OCI-LY1 (cell line): ENCODE measurements at regions not wholly inside any gene's neighbourhood (a gene's known extent, or its start where the extent isn't known, plus 50 kb on each side); places are given as distances from the start of the nearest gene placed in this dataset.

Experiments
- H2AFZ ChIP-seq: fragments of 200-600 bp; sonication (generic), shearing (Covaris generic); 2 replicates; pipeline ENCODE4 v1.6.0; 2014; ENCODE audit warnings: antibody characterized with exemption, mild to moderate bottlenecking, low read length
- H3F3A ChIP-seq: fragments of 200-600 bp; sonication (generic), shearing (Covaris generic); 2 replicates; pipeline ENCODE4 v1.6.0; 2014; ENCODE audit warnings: mild to moderate bottlenecking, antibody characterized with exemption, low read length, moderate library complexity; ENCODE audit not compliant: insufficient read depth
- H3K27ac ChIP-seq: fragments of 200-600 bp; sonication (generic); 2 replicates; pipeline ENCODE4 v1.5.1; 2014; ENCODE audit warnings: low read length, mixed run types, mild to moderate bottlenecking, low read depth; ENCODE audit not compliant: poor library complexity, severe bottlenecking
- H3K27me3 ChIP-seq: fragments of 200-600 bp; sonication (generic); 2 replicates; pipeline ENCODE4 v1.6.0; 2014; ENCODE audit warnings: antibody characterized with exemption, mild to moderate bottlenecking, low read length, moderate library complexity; ENCODE audit not compliant: insufficient read depth
- H3K36me3 ChIP-seq: fragments of 200-600 bp; sonication (generic); 2 replicates; pipeline ENCODE4 v1.6.1; 2014; ENCODE audit warnings: mild to moderate bottlenecking, antibody characterized with exemption, low read length, moderate library complexity, mixed read lengths; ENCODE audit not compliant: insufficient read depth
- H3K4me1 ChIP-seq: fragments of 200-600 bp; sonication (generic); 2 replicates; pipeline ENCODE4 v1.5.1; 2014; ENCODE audit warnings: mild to moderate bottlenecking, low read length, moderate library complexity; ENCODE audit not compliant: insufficient read depth, severe bottlenecking
- H3K4me2 ChIP-seq: fragments of 200-600 bp; sonication (generic), shearing (Covaris generic); 2 replicates; pipeline ENCODE4 v1.6.1; 2014; ENCODE audit warnings: low read length
- H3K4me3 ChIP-seq: fragments of 200-600 bp; sonication (generic); 2 replicates; pipeline ENCODE4 v1.5.1; 2014; ENCODE audit warnings: low read length, low read depth, mild to moderate bottlenecking, mixed read lengths; ENCODE audit not compliant: poor library complexity, severe bottlenecking
- H3K79me2 ChIP-seq: fragments of 200-600 bp; shearing (Covaris generic); 2 replicates; pipeline ENCODE4 v1.6.1; 2016; ENCODE audit warnings: mixed run types, low read length, mixed read lengths; ENCODE audit not compliant: insufficient read depth
- H3K9ac ChIP-seq: fragments of 200-600 bp; sonication (generic), shearing (Covaris generic); 2 replicates; pipeline ENCODE4 v1.6.1; 2014; ENCODE audit warnings: mild to moderate bottlenecking, low read length, mixed read lengths
- H3K9me2 ChIP-seq: fragments of 200-600 bp; sonication (generic), shearing (Covaris generic); 2 replicates; pipeline ENCODE4 v1.6.1; 2014; ENCODE audit warnings: low read depth, mild to moderate bottlenecking, low read length, mixed read lengths
- H3K9me3 ChIP-seq: fragments of 200-600 bp; shearing (Covaris generic); 2 replicates; pipeline ENCODE4 v1.6.1; 2014; ENCODE audit warnings: low read length, mixed read lengths
- H4K20me1 ChIP-seq: fragments of 200-600 bp; sonication (generic), shearing (Covaris generic); 2 replicates; pipeline ENCODE4 v1.6.0; 2016; ENCODE audit warnings: mild to moderate bottlenecking, low read length; ENCODE audit not compliant: insufficient read depth
- CTCF ChIP-seq: fragments of 200-600 bp; sonication (generic), shearing (Covaris generic); IDR thresholded peaks from 2 replicates; pipeline ENCODE4 v1.5.1; 2017; ENCODE audit warnings: mild to moderate bottlenecking, antibody characterized with exemption, low read length, moderate library complexity, mixed read lengths
- EZH2 ChIP-seq: fragments of 200-600 bp; sonication (generic), shearing (Covaris generic); IDR thresholded peaks from 2 replicates; pipeline ENCODE4 v1.8.0; 2017; ENCODE audit warnings: borderline replicate concordance, mixed run types, mild to moderate bottlenecking, antibody characterized with exemption, low read length, moderate library complexity, mixed read lengths

GRCh38 chr22:34283844-34284243, 363.6 kb upstream of the LARGE1 start:
- Histone ChIP-seq H3K27me3 (no peaks in the 10 kb centered on the region), H2AFZ (no peak overlapping the region), H3K36me3 (no peaks in the 10 kb centered on the region), H3K9me2 (no peaks in the 10 kb centered on the region), H3K9ac (no peak overlapping the region), H3F3A (no peaks in the 10 kb centered on the region), H3K4me1 (no peaks in the 10 kb centered on the region), H3K4me2 (no peak overlapping the region), H3K4me3 (no peak overlapping the region), H3K27ac (no peak overlapping the region), H3K79me2 (no peaks in the 10 kb centered on the region), H3K9me3 (no peaks in the 10 kb centered on the region), H4K20me1 (no peaks in the 10 kb centered on the region)
- TF ChIP-seq CTCF: no peak
- TF ChIP-seq EZH2: no peak

GRCh38 chr22:34293324-34293723, 373.0 kb upstream of the LARGE1 start:
- Histone ChIP-seq H3K27ac (no peak overlapping the region), H3K9ac (no peak overlapping the region), H4K20me1 (no peaks in the 10 kb centered on the region), H3K4me3 (no peak overlapping the region), H3K36me3 (no peaks in the 10 kb centered on the region), H3K4me2 (no peak overlapping the region), H3K9me2 (no peaks in the 10 kb centered on the region), H3K9me3 (no peaks in the 10 kb centered on the region), H2AFZ (no peak overlapping the region), H3K4me1 (no peaks in the 10 kb centered on the region), H3K79me2 (no peaks in the 10 kb centered on the region), H3F3A (no peaks in the 10 kb centered on the region), H3K27me3 (no peaks in the 10 kb centered on the region)
- TF ChIP-seq CTCF: no peak
- no peak for TF ChIP-seq EZH2

GRCh38 chr22:34294476-34294875, 374.2 kb upstream of the LARGE1 start:
- no peak overlapping the region for H3K9ac ChIP-seq
- H3K9me3 ChIP-seq: no peaks in the 10 kb centered on the region
- H3K27ac ChIP-seq: no peak overlapping the region
- TF ChIP-seq EZH2: no peak
- TF ChIP-seq CTCF: no peak
- H3K79me2 ChIP-seq: no peaks in the 10 kb centered on the region
- no peak overlapping the region for H3K4me3 ChIP-seq
- H3K4me1 ChIP-seq: no peaks in the 10 kb centered on the region
- H3K4me2 ChIP-seq: no peak overlapping the region
- H3F3A ChIP-seq: no peaks in the 10 kb centered on the region
- H3K27me3 ChIP-seq: no peaks in the 10 kb centered on the region
- H3K36me3 ChIP-seq: no peaks in the 10 kb centered on the region
- H2AFZ ChIP-seq: no peak overlapping the region
- no peaks in the 10 kb centered on the region for H4K20me1 ChIP-seq
- no peaks in the 10 kb centered on the region for H3K9me2 ChIP-seq
